Right atrium auricular region (tissue), 2 donors: ENCODE measurements at regions not wholly inside any gene's neighbourhood (a gene's known extent, or its start where the extent isn't known, plus 50 kb on each side); places are given as distances from the start of the nearest gene placed in this dataset.
"Not testable (repeated sequence)": the region's sequence is repeated elsewhere in the genome, so short reads cannot be mapped to it uniquely, and the experiment has no call there.

Experiments
- DNase-seq: peaks from one replicate; pipeline ENCODE4 v3.0.0-alpha.2; 2019; ENCODE audit warnings: low spot score
- H3K27ac ChIP-seq, 2 donors: fragments of 200-600 bp; sonication (generic); 1 replicate in 1 of 2; 2 replicates in 1 of 2; pipeline ENCODE4 v1.5.1; 2016 to 2019
- H3K27me3 ChIP-seq, 2 donors: fragments of 200-600 bp; sonication (generic); one replicate each; pipeline versions ENCODE4 v1.5.1 to v1.6.0; 2017 to 2019
- H3K36me3 ChIP-seq: fragments of 200-600 bp; sonication (generic); one replicate; pipeline ENCODE4 v1.5.1; 2016
- H3K4me1 ChIP-seq, 2 donors: fragments of 200-600 bp; sonication (generic); one replicate each; pipeline versions ENCODE4 v1.5.1 to v1.6.0; 2017 to 2019
- H3K4me3 ChIP-seq, 2 donors: fragments of 200-600 bp; sonication (generic); 1 replicate in 1 of 2; 2 replicates in 1 of 2; pipeline ENCODE4 v1.5.1; 2017 to 2019; ENCODE audit warnings: mild to moderate bottlenecking in 1 of 2, moderate library complexity in 1 of 2
- H3K9me3 ChIP-seq, 2 donors: fragments of 200-600 bp; sonication (generic); one replicate each; pipeline ENCODE4 v1.5.1; 2019
- CTCF ChIP-seq, 2 donors: fragments of 200-600 bp; sonication (generic); IDR thresholded peaks; one replicate each; pipeline ENCODE4 v1.5.1; 2019; ENCODE audit warnings: antibody characterized with exemption in 2 of 2

- TF ChIP-seq CTCF (IDR thresholded peaks at IDR 0.05) = no peak
- DNase-seq = no peak
- H3K27me3 ChIP-seq = no peaks in the 10 kb centered on the region
- no peaks in the 10 kb centered on the region for H3K4me1 ChIP-seq
- no peak overlapping the region for H3K4me3 ChIP-seq
- H3K9me3 ChIP-seq = no peaks in the 10 kb centered on the region
- H3K36me3 ChIP-seq = no peaks in the 10 kb centered on the region
- no peak overlapping the region for H3K27ac ChIP-seq
Measured at GRCh38 chr3:67064105-67064504, 66.0 kb downstream of the KBTBD8 start.

- DNase-seq = no peak
Measured at GRCh38 chr3:67067251-67067650, 69.1 kb downstream of the KBTBD8 start.

GRCh38 chr3:67072640-67073039 lies 74.5 kb downstream of the KBTBD8 start:
- not testable (repeated sequence) for H3K4me1 ChIP-seq, H3K27me3 ChIP-seq, H3K27ac ChIP-seq, H3K36me3 ChIP-seq, DNase-seq, H3K4me3 ChIP-seq, H3K9me3 ChIP-seq

More at GRCh38 chr3:67067251-67067650, 69.1 kb downstream of the KBTBD8 start:
- Histone ChIP-seq H3K4me3 (no peak overlapping the region), H3K9me3 (no peaks in the 10 kb centered on the region), H3K27me3 (no peaks in the 10 kb centered on the region), H3K4me1 (no peaks in the 10 kb centered on the region), H3K27ac (no peak overlapping the region), H3K36me3 (no peaks in the 10 kb centered on the region)
- TF ChIP-seq CTCF (IDR thresholded peaks at IDR 0.05) = no peak

GRCh38 chr3:67073812-67074211 lies 75.7 kb downstream of the KBTBD8 start:
- Histone ChIP-seq H3K27me3 (no peaks in the 10 kb centered on the region), H3K27ac (no peak overlapping the region), H3K36me3 (no peaks in the 10 kb centered on the region), H3K4me1 (no peaks in the 10 kb centered on the region), H3K9me3 (no peaks in the 10 kb centered on the region), H3K4me3 (no peak overlapping the region)
- no peak for DNase-seq
- TF ChIP-seq CTCF (IDR thresholded peaks at IDR 0.05) = no peak

GRCh38 chr3:67075295-67075694 lies 77.2 kb downstream of the KBTBD8 start:
- Histone ChIP-seq H3K27me3 (no peaks in the 10 kb centered on the region), H3K36me3 (no peaks in the 10 kb centered on the region), H3K9me3 (no peaks in the 10 kb centered on the region), H3K4me3 (no peak overlapping the region), H3K27ac (no peak overlapping the region), H3K4me1 (no peaks in the 10 kb centered on the region)
- DNase-seq = no peak
- TF ChIP-seq CTCF (IDR thresholded peaks at IDR 0.05) = no peak

- no peak overlapping the region for H3K27ac ChIP-seq
- no peak overlapping the region for H3K4me3 ChIP-seq
- no peak for DNase-seq
- H3K4me1 ChIP-seq = no peaks in the 10 kb centered on the region
- H3K27me3 ChIP-seq = no peaks in the 10 kb centered on the region
- H3K9me3 ChIP-seq = no peaks in the 10 kb centered on the region
- TF ChIP-seq CTCF (IDR thresholded peaks at IDR 0.05) = no peak
- H3K36me3 ChIP-seq = no peaks in the 10 kb centered on the region
Measured at GRCh38 chr3:67076607-67077006, 78.5 kb downstream of the KBTBD8 start.
